ENCODE measurements at regions not wholly inside any gene's neighbourhood (a gene's known extent, or its start where the extent isn't known, plus 50 kb on each side); places are given as distances from the start of the nearest gene placed in this dataset.

GRCh38 chr5:33148076-33148513 lies 292.7 kb upstream of the TARS1 start:
- no peak for TF ChIP-seq POLR2A (IDR thresholded peaks at IDR 0.05)
- TF ChIP-seq CTCF (IDR thresholded peaks at IDR 0.05), result no peak
- TF ChIP-seq POLR2AphosphoS5 (IDR thresholded peaks at IDR 0.05), result no peak

Data from stomach (tissue), 4 donors.